Esophagus muscularis mucosa (tissue), 3 donors: ENCODE measurements at regions not wholly inside any gene's neighbourhood (a gene's known extent, or its start where the extent isn't known, plus 50 kb on each side); places are given as distances from the start of the nearest gene placed in this dataset.
"Not testable (repeated sequence)": the region's sequence is repeated elsewhere in the genome, so short reads cannot be mapped to it uniquely, and the experiment has no call there.

Experiments used
- CTCF ChIP-seq, 3 experiments: fragments of 200-600 bp in 2 of 3; fragments of 450-650 bp in 1 of 3; sonication (generic) in 2 of 3; IDR thresholded peaks; one replicate each; pipeline ENCODE4 v1.5.1; 2017 to 2019; ENCODE audit warnings: antibody characterized with exemption in 3 of 3, mild to moderate bottlenecking in 2 of 3, moderate library complexity in 1 of 3
- POLR2AphosphoS5 ChIP-seq, 2 donors: sonication (generic); formaldehyde crosslinking; IDR thresholded peaks; one replicate each; pipeline ENCODE4 v1.6.1; 2017; ENCODE audit warnings: antibody characterized with exemption in 2 of 2

DNA sequence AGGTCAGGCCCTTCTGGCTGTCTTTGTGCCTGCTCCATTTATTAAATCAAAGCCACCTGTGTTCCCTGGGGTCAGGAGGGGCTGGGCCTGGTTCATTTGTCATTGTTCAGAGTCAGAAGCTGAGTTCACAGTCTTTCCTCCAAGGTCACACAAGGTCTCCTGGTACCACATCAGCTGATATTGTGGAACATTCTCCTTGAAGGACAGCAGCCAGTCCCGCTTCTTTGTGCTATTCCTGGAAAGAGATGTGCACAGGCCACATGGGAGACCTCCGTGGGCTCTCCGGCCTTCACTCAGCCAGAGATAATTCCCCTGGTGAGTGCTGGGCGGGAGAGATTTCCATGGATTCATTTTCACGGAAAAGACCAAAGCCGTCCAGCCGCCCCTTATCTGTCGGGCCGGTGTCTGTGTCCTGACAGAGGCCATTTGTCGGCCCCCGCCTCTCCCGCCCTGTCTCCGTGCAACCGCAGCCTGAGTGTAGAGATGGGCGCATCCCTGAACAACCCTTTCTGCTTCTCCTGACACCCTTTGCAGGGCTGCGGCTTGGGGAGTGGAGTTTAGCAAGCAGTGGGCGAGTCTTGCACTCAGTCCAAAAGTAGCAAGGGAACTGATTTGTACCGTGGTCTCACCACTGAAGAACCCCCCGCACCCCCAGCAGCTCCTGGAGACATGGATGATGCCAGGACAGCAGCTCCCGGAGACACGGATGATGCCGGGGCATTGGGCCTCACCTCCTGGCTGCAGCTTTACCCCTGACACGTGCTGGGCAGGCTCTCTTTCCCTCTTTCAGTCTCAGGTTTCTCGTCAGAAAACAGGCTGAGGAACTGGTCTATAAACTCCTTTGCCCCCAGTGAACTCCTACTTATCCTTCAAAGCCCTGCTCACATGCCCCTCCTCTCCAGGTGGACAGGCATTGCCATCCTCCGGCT lies 198.4 kb downstream of the LAT start:
- not testable (repeated sequence) for TF ChIP-seq CTCF, POLR2AphosphoS5 (IDR thresholded peaks at IDR 0.05)
